Spinal cord (tissue), 9 donors: ENCODE measurements at regions not wholly inside any gene's neighbourhood (a gene's known extent, or its start where the extent isn't known, plus 50 kb on each side); places are given as distances from the start of the nearest gene placed in this dataset.
"Not testable (repeated sequence)": the region's sequence is repeated elsewhere in the genome, so short reads cannot be mapped to it uniquely, and the experiment has no call there.

Experiments
- DNase-seq, 6 donors: peaks; one replicate each; pipeline versions ENCODE4 v3.0.0 to v3.0.0-alpha.2; 2013 to 2015; ENCODE audit warnings: low spot score in 6 of 6, low read depth in 4 of 6
- H3K27ac ChIP-seq: one replicate; pipeline ENCODE4 v1.5.1; 2013; ENCODE audit warnings: low read depth, low read length, control low read depth
- H3K27me3 ChIP-seq: one replicate; pipeline ENCODE4 v1.6.1; 2013; ENCODE audit warnings: low read length; ENCODE audit not compliant: control insufficient read depth, insufficient read depth
- H3K36me3 ChIP-seq: one replicate; pipeline ENCODE4 v1.6.1; 2013; ENCODE audit warnings: low read length; ENCODE audit not compliant: control insufficient read depth, insufficient read depth
- H3K4me1 ChIP-seq: one replicate; pipeline ENCODE4 v1.6.1; 2013; ENCODE audit warnings: low read length; ENCODE audit not compliant: control insufficient read depth, insufficient read depth
- H3K4me3 ChIP-seq: one replicate; pipeline ENCODE4 v1.5.1; 2013; ENCODE audit warnings: low read depth, low read length, control low read depth
- H3K9me3 ChIP-seq: one replicate; pipeline ENCODE4 v1.6.1; 2013; ENCODE audit warnings: low read length; ENCODE audit not compliant: control insufficient read depth, insufficient read depth
- WGBS: methylation state at CpG from one replicate; pipeline ENCODE4 v1.1.5; 2013; ENCODE audit warnings: missing lambda C conversion rate; ENCODE audit not compliant: insufficient coverage; 5-methylcytosine and 5-hydroxymethylcytosine counted together
- donor health status: healthy.

GRCh38 chr9:38176251-38176650 lies 107.2 kb upstream of the SHB start:
- WGBS = no CpG with 5 or more reads among the region's 1 CpG
- Histone ChIP-seq H3K27me3 (no peaks in the 10 kb centered on the region), H3K36me3 (no peaks in the 10 kb centered on the region), H3K27ac (no peak overlapping the region), H3K4me3 (no peak overlapping the region), H3K9me3 (no peaks in the 10 kb centered on the region), H3K4me1 (peaks cover 5% of the 10 kb centered on the region)
- no peak for DNase-seq

DNA sequence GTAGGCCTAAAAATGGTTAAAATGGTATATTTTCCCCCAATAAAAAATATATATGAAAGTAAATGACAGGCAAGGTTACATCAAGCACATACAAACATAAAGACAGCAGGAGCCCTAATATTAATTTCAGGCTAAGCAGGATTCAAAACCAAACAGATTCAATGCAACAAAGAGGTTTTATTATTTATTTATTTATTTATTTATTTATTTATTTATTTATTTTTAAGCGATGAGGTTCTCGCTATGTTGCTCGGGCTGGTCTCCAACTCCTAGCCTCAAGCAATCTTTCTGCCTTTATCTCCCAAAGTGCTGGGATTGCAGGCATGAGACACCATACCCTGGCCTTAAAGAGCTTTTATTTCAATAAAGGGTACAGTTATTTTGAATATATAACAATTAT lies 106.4 kb upstream of the SHB start:
- Histone ChIP-seq H3K4me3 (no peak overlapping the region), H3K4me1 (peaks cover 5% of the 10 kb centered on the region), H3K36me3 (no peaks in the 10 kb centered on the region), H3K27ac (no peak overlapping the region), H3K27me3 (no peaks in the 10 kb centered on the region), H3K9me3 (no peaks in the 10 kb centered on the region)
- DNase-seq = no peak
- WGBS = no CpG with 5 or more reads among the region's 3 CpGs

DNA sequence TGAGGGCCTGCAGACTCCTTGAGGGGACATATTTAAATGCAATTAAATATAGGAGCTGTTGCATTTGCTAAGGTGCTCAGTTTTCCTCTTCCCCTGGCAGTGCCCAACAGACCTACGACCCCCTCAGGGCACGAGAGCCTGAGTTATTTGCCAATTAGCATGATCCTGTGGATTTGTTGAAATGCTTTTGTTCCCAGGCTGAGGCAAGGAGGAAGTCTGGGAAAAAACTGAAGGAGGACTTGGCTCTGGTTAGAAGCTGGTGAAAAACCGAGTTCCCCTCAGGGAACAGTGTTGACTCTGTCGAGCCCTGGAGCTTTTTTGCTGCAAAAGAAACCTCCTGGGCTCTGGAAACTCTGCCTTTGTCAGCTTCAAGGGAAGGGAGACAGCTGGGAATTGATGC lies 103.6 kb upstream of the SHB start:
- DNase-seq = peak in 3 of 6 donors; percentile 12 to 56 (median 55)
- Histone ChIP-seq H3K36me3 (no peaks in the 10 kb centered on the region), H3K9me3 (no peaks in the 10 kb centered on the region), H3K27ac (no peak overlapping the region), H3K4me1 (peaks cover 5% of the 10 kb centered on the region), H3K27me3 (no peaks in the 10 kb centered on the region), H3K4me3 (no peak overlapping the region)
- 3% methylated on average over 2 of the region's 4 CpGs for WGBS

DNA sequence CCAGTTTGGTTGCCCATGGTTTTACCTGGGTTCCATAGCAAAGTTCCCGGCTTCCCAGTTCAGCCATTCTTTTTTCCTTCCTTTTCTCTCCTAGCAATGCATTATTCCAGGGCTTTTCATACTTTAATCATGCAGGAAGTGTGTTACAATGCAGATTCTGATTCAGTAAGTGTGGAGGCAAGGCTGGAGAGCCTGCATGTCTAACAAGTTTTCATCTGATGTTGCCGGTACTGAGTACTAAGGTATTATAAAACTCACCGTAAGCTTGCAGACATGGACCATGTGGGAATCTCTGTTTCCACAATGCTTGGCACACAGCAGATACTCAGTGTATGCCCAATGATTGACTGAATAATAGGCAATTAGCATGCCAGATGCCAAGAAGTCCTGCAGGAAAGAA lies 102.9 kb upstream of the SHB start:
- no peak overlapping the region for H3K27ac ChIP-seq
- no peaks in the 10 kb centered on the region for H3K36me3 ChIP-seq
- no peaks in the 10 kb centered on the region for H3K27me3 ChIP-seq
- WGBS = 54% methylated on average over 3 of the region's 3 CpGs
- no peak overlapping the region for H3K4me3 ChIP-seq
- H3K9me3 ChIP-seq = no peaks in the 10 kb centered on the region
- peaks cover 5% of the 10 kb centered on the region for H3K4me1 ChIP-seq
- DNase-seq = no peak

DNA sequence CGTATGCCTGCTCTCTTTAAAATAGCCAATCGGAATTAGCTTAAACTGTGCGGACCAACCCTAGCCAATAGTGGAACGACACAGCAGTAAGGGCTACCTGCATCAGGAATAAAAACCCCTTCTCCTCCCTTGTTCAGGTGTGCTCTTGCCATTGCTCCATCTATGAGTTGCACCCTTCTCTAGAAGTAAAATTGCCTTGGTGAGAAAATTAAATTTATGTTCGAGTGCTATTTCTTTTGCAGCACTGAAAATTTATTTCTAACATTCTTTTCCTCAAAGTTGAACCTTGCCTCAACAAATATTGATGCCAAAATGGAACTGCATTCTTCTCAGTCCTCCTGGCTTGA lies 102.5 kb upstream of the SHB start:
- 96% methylated on average over 4 of the region's 5 CpGs for WGBS

GRCh38 chr9:38170763-38171537 lies 101.9 kb upstream of the SHB start:
- not testable (repeated sequence) for H3K36me3 ChIP-seq, H3K27me3 ChIP-seq, H3K4me1 ChIP-seq, H3K27ac ChIP-seq, H3K4me3 ChIP-seq, H3K9me3 ChIP-seq, DNase-seq
- WGBS = 91% methylated on average over 6 of the region's 9 CpGs

More for the DNA sequence above, 102.5 kb upstream of the SHB start:
- no peak overlapping the region for H3K27ac ChIP-seq
- H3K9me3 ChIP-seq = no peaks in the 10 kb centered on the region
- no peak for DNase-seq
- peaks cover 5% of the 10 kb centered on the region for H3K4me1 ChIP-seq
- no peaks in the 10 kb centered on the region for H3K27me3 ChIP-seq
- H3K4me3 ChIP-seq = no peak overlapping the region
- no peaks in the 10 kb centered on the region for H3K36me3 ChIP-seq

GRCh38 chr9:38170155-38170554 lies 101.1 kb upstream of the SHB start:
- no CpG with 5 or more reads among the region's 6 CpGs for WGBS
- H3K4me3 ChIP-seq, H3K27ac ChIP-seq, H3K36me3 ChIP-seq, H3K4me1 ChIP-seq, H3K27me3 ChIP-seq, DNase-seq, H3K9me3 ChIP-seq: not testable (repeated sequence)

- Histone ChIP-seq H3K36me3 (no peaks in the 10 kb centered on the region), H3K27me3 (no peaks in the 10 kb centered on the region), H3K4me1 (no peaks in the 10 kb centered on the region), H3K27ac (no peak overlapping the region), H3K4me3 (no peak overlapping the region), H3K9me3 (no peaks in the 10 kb centered on the region)
- WGBS = 86% methylated on average over 4 of the region's 5 CpGs
- DNase-seq = no peak
Measured at GRCh38 chr9:38166501-38166900, 97.5 kb upstream of the SHB start.

DNA sequence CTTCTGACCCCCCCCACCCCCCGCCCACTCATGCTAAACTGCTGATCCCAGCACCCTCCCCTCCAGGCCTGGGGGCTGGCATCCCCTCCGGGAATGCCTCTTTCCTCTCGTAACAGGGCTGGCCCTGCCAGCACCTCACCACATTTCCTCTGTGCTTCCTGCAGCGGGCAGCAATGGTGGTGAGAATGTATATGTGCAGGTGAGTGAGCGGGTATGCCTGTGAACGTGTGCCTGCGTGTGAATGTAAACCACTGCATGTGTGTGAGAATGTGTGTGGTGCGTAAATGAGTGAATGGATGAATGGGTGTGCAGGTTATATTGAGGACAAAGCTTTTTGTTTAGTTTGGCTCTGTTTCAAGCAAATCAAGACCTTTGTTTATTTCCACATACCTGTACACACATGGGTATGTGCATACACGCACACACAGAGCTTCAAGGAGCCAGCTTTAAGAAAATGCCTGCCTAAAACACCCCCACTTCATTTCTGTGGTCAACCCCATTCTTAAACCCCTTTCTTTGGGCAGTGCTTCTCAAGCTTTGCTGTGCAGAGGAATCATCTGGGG lies 95.7 kb upstream of the SHB start:
- Histone ChIP-seq H3K4me1 (no peaks in the 10 kb centered on the region), H3K27me3 (no peaks in the 10 kb centered on the region), H3K4me3 (no peak overlapping the region), H3K27ac (no peak overlapping the region), H3K9me3 (no peaks in the 10 kb centered on the region), H3K36me3 (no peaks in the 10 kb centered on the region)
- no peak for DNase-seq
- 83% methylated on average over 5 of the region's 9 CpGs for WGBS

- WGBS = 80% methylated on average over 3 of the region's 3 CpGs
- DNase-seq = no peak
Measured at GRCh38 chr9:38163518-38163917, 94.5 kb upstream of the SHB start.

More at GRCh38 chr9:38163518-38163917, 94.5 kb upstream of the SHB start:
- Histone ChIP-seq H3K9me3 (no peaks in the 10 kb centered on the region), H3K36me3 (no peaks in the 10 kb centered on the region), H3K27me3 (no peaks in the 10 kb centered on the region), H3K4me1 (no peaks in the 10 kb centered on the region), H3K4me3 (no peak overlapping the region), H3K27ac (no peak overlapping the region)
